ENCODE measurements at regions not wholly inside any gene's neighbourhood (a gene's known extent, or its start where the extent isn't known, plus 50 kb on each side); places are given as distances from the start of the nearest gene placed in this dataset.
"Not testable (repeated sequence)": the region's sequence is repeated elsewhere in the genome, so short reads cannot be mapped to it uniquely, and the experiment has no call there.

DNA sequence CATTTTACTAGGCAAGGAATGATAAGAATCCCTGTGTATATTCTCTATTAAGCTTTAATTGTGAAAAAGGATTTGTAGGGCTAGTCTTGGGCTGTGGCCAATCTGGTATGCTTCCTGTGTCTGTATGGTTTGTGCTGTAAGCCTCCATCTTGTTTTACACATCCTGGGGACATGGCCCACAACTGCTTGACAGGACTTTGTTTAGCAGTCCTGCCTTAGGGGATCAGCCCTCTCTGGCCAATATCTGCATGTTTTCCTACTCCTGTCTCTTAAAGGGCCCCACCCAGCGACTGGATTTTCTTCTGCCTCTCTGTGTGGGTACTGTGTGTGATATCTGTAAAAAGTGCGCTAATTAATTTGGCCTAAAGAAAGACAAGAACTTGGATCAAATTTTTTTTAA lies 813.2 kb downstream of the PLA2G4A start:
- no peak for DNase-seq

DNA sequence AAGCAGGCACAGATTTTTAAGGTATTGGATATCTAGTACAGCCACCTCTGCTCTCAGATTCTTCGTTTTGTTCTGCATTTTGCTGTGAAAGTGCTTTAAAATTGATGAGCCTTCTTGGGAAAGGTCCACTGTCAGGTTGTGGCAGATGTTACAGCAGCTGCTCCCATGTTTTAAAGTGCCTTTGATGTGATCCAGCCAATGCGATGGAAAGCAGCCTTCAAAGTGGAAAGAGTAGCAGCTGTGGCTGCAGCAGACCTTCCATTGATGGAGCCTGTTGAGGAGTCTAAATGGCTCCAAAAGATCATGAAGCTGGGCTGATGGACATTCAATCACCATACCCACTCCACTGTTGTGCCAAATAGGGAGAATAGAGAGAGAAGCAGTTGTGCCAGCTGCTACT lies 816.9 kb downstream of the PLA2G4A start:
- DNase-seq = no peak

DNA sequence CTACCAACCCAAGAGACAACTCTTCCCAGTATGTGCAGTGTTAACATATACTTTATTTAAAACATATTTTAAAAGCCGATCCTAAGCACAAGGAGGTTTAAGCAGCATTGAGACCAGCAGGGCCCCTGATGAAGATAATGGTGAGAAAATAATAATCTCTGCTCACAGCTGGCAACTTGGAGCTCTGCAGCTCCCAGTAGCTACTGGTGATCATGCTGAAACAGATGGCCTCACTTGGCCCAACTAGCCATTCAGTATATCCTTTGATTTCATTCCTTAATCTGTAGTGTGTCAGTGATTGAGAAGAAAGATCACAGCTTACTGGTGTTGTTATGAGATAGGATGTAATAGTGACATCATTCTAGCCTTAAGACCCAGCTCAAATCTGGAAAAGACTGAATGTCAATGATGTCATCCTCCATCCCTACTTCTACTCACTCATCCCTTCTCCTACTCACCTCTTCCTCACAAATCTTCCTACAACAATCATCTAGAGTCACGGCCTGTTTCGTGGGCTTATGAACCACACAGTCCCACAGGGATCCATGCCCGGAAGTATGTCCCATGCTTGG lies 817.9 kb downstream of the PLA2G4A start:
- DNase-seq = no peak

DNA sequence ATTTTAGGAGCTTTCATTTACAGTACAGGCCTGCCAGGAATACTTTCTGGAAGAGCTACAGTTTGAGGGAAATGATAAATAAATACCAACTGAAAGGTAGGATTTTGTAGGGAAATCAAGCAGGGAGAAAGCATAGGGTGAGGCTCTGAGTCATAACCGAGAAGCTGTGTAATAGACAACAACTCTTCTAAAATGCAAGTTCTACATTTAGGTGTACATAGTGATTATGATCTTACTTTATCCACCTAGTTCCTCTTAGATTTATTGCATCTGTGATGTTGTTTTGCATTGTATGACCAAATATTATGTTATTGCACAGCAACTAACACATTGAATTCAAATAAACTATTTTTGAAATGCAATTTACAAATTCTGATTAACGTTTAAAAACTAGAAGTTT lies 819.3 kb downstream of the PLA2G4A start:
- no peak for DNase-seq

DNA sequence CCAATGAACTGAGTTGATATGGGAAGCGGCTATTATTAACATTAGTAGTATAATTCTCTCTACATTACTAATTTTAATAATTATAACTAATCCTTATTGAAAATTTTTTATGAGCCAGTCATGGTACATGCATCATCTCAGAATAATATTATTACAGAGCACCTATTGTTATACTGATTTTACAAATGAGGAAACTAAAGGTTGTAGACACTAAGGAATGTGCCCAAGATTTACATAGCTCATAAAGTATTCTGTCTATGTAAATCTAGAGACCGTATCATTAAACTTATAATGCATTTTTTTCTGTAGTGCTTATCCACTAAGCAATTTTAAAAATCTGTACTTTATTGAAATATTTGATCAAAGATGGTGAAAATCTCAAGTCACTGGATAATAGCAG lies 825.9 kb downstream of the PLA2G4A start:
- no peak for DNase-seq

DNA sequence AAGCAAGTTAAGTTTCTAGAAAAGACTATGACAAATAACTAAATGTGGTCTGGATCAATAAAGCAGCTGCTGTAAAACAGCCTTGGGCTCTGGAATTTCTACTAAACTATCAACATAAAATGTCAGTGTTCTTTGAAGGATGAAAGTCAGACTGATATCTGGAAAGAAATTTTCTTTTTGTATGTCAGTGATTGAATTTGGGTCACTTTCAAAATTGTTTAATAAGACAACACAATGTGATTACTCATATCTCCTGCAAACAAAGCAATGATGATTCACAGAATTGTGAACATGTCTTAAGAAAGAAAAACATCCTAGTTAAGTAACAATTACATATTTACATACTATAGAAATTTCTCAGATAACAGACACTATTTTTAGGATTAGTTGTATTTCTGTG lies 826.4 kb downstream of the PLA2G4A start:
- no peak for DNase-seq

DNA sequence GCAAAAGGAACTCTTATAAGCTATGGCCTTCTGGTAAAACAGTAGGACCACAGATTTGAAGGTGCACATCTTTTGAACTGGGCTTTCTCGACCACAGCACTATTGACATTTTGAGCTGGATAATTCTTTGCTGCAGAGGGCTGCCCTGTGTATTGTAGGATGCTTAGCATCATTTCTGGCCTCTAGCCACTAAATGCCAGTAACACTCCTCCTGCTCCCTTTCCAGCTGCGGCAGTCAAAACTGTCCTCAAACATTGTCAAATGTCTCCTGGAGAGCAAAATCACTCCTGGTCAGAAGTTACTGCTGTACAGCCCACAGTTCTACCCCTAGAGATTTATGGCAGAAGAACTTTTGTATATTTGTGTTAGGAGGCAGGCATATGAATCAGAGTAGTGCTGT lies 836.7 kb downstream of the PLA2G4A start:
- DNase-seq = no peak

DNA sequence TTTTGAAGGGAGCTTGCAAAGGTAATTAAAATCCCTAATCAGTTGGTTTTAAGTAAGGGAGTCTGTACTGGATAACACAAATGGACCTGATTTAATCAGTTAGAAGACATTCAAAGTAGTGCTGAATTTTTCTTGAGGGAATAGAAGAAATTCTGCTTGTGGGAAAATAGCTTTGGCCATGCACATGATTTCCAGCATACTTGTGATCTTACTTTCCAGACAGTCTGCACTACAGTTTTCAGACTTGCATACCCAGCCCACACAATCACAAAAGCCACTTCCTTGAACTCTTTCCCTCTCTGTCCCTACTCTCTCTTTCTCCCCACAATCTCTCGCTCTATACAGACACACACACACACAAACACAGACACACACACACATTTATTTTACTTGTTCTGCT lies 852.1 kb downstream of the PLA2G4A start:
- DNase-seq = no peak

DNA sequence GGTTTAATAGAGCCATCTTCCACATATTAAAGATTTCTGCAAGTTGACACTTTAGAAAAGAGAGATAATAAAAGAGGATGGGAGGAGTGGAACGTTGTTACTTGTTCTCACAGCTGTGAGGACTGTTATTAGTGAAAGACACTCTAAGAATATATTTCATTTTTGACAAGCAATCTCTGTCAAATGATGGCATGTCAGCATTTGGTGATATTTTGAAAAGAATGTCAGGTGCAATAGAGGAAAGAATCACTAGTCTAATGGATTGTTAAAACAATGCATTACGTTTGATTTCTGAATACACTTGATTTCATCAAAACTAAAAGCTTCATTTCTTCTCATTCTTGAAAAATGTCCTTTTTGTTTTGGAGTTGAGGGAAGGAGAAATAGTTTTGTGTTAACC lies 853.4 kb downstream of the PLA2G4A start:
- DNase-seq = no peak

DNA sequence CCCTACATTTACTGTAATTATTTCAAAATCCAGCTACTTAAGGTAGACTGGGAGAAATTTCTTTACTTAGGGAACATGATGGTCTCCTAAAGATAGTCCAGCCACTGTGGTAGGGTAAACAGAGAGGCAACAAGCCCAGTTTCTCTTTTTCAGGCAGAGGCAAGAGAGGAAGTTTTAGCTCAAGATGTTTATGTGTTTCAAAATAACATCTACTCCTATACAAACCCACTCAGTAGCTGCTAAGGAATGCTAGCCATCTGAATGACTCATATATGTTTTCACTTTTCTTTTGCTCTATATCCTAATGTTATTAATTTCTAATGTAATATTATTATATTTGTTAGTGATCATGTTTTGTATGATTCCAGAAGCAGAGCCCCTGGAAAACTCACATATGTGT lies 856.6 kb downstream of the PLA2G4A start:
- no peak for DNase-seq

DNA sequence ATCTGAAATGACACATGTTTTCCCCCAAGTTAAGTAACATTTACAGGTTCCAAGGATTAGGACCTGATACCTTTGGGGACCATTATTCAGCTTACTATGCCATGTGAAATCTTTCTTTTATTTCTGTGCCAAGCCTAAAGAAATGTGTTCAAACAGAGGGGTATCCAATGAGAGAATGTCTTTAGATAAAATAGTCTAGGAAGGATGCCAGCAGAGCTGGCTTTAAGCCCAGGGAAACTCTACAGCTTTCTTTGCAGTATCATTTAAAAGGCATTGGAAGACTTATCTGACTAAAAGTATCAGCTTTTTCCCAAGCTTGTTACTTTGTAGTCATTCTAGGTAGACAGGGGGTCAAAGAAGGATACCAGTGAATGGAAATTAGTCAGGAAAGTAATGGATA lies 860.4 kb downstream of the PLA2G4A start:
- DNase-seq = no peak

DNA sequence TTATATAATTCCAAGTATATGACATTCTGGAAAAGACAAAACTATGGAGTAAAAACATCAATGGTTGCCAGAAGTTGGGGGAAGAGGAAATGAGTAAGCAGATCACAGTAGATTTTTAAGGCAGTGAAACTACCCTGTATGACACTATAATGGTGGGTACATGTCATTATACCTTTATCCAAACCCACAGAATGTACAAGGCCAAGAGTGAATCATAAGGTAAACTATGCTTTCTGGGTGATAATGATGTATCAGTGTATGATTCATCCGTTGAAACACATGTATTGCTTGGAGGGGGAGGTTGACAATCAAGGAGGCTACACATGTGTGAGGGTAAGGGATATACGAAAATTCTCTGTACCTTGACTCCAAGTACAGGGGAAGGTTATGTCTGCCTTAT lies 862.7 kb downstream of the PLA2G4A start:
- DNase-seq = no peak

DNA sequence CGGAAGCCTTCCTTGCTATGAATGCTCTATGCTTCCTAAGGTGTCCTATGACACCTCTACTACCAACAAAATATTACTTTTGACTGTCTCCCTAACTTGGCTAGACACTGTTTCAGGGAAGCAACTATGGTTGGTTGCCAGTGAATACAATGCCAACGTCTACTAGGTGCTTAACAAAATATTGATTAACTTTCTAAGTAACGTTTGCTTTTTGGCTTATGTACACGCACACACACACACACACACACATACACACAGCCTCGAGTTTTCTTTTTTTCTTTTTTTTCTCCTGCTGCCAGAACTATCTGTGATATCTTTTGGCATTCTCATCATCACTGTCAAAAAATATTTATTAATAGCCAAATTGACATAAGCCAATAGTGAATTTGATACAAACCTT lies 864.0 kb downstream of the PLA2G4A start:
- no peak for DNase-seq

DNA sequence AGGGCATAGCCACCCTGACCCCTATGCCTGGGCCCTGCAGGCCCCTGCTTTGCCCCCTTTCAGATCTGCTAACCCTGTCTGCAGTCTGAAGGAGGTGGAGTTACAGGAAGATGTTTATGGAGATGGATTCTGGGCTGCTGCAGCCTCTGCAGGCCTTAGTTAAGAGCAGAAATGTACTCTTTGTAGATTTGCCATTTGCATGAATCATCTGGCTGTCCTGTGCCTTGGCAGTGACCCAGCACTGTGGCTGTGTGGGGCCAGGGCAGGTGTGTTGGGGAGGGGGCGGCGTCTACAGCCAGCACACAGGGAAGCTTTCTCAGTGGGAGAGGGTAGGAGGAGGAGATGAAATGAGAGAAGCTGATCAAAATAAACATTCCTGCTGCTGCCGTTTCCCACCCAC lies 867.3 kb downstream of the PLA2G4A start:
- no peak for DNase-seq

DNA sequence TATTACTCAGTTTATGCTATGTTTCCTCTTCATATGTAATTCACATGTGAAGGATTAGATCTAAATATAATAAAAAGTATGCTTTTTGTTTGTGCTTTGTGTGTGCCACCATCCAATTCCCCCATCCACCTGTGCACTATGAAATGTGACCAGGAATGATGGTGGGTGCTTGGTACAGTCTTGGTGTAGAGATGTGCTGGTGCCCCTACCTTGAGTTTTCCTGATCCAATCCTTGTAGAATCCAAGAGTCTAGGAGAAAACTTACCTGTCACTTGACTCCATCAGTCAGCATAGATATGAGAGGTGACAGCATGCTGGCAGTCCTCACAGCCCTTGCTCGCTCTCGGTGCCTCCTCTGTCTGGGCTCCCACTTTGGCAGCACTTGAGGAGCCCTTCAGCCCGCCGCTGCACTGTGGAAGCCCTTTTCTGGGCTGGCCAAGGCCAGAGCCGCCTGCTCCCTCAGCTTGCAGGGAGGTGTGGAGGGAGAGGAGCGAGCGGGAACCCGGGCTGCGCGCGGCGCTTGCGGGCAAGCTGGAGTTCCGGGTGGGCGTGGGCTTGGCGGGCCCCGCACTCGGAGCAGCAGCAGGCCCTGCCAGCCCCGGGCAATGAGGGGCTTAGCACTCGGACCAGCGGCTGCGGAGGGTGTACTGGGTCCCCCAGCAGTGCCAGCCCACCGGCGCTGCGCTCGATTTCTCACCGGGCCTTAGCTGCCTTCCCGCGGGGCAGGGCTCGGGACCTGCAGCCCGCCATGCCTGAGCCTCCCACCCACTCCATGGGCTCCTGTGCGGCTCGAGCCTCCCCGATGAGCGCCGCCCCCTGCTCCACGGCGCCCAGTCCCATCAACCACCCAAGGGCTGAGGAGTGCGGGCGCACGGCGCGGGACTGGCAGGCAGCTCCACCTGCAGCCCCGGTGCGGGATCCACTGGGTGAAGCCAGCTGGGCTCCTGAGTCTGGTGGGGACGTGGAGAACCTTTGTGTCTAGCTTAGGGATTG lies 874.7 kb downstream of the PLA2G4A start:
- not testable (repeated sequence) for DNase-seq

DNA sequence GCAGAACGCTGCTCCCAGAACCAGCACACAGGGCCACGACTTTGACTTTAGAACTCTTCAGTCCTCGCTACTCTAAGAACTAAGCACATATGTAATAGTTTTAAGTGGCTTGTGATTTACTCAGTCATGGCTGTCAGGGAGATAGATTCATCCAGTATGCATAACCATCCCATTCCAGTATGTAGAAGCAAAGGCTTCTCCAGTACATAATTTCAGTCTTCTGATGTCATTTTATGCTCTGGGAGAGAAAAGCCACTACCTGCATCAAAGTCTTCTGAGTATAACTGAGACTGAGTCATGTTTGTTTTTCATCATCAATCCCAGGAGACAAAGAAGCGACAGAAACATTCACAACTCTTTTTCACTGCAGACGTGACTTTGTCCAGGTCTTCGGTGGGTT lies 885.7 kb downstream of the PLA2G4A start:
- DNase-seq = no peak

DNA sequence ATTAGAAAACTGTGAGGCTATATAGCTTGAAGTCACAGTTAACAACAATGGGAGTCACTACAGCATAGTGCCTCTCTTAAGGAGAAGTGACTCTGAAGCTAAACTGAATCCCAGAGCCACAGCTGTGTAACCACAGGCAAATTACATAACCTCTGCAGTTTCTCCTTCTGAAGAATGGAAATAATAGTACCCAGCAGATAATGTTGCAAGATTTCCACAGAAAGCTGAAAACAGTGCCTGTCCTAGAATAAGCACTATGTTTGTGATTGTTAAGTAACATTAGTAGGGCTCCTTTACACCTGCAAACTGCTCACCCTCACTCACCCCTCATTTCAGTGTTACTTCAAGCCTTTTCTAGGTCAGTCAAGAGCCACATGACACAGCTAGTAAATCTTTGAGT lies 886.7 kb downstream of the PLA2G4A start:
- DNase-seq = no peak

DNA sequence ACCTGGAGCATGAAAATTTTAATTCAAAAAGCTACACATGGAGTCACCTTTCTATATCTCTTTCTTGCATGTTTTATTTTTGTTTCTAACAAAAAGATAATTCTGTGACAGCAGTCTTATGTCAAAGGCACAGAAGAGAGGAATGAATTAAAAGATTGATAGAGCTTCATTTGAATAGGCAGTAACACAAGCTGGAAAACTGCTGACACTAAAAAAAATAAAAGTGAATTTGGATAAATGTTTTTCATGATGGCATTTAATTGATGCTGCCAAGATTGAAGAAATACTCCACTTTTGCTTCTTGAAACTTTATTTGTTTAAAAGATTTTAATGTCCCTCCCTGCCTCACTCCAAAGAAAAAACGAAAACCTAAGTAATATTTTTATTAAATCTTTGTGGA lies 887.4 kb downstream of the PLA2G4A start:
- DNase-seq = no peak

DNA sequence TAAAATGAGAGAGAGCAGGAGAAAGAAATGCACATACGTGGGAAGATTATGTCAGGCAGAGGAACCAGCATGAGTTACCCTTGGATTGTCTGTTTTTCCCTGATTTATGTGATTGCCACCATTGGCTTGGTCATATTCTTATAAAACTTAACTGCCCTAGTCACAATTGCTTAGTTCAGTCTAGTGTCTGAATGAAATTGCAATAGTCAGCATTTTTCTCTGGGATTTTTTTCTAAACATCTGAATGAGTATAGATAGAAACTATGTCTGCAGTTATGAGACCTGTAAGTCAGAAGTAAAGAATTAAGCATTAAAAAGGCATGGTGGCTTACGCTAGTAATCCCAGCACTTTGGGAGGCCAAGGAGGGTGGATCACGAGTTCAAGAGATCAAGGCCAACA lies 889.8 kb downstream of the PLA2G4A start:
- no peak for DNase-seq

DNA sequence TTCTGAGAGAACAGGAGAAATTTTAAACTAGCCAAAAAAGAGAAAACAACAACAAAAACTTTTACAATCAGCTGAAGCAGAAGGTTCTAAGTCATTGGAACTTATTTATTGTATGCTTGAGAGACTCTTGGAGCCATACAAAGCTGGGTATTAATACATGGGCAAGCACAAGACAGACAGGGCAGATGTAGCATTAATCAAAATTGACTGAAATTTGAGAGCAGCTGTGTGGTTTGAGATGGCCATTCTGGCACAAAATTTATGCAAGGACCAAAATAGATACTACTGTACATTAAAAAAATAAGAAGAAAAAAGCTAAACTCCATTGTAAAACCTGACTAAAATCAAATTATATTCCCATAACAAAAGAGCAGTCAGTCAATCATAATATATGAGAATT lies 892.5 kb downstream of the PLA2G4A start:
- no peak for DNase-seq

DNA sequence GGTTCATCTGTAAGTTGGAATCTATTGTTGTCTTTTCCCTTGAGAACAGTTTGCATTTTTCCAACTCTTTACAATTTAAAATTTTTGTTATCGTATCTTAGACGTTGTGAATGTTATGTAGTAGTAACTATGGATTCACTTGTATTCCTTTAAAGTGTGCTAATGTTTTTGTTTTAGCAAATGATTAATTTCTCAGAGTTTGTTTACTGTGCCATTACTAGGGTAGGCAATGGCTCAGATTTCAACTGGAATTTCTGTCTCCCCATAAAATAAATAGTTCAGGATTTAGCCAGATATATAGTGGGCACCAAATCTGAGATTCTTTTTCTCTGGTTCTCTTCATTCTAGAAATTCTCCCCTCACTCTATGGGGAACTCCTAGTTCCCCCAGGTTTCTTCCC lies 896.5 kb downstream of the PLA2G4A start:
- no peak for DNase-seq

DNA sequence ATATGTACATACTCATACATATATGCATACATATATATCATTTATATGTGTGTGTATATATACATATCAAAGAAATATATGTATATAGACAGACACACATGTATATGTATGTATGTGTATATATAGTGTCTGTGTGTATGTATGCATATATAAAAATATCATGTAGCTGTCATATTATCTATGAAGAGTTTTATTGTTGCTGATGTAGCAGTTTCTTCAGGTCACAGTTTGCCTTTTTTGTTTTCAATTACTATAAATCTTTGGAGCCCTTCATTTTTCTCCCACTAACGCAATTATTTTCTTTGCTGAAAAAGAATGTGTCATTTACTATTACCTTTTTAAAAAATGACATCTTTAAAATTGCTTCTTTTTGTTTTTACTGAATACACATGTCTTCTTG lies 904.5 kb downstream of the PLA2G4A start:
- DNase-seq = no peak

DNA sequence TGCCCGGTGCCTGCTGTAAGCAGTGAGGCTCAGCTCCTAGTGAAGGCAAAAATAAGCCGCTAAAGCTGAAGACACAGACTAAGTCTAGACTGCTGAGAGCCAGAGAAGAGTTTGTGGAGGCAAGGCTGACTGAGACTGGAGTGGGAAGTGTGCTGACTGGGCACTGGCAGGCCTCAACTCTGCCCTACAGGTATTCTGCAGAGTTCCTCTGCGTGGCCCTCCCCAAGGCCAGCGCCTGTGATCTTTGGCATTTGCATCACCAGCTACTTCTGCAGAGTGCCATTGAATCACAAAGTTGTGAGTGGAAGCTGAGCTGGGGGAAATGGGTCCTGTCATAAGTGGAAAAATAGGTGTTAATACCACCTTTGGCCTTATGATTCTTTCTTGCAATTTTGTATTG lies 905.7 kb downstream of the PLA2G4A start:
- DNase-seq = no peak

DNA sequence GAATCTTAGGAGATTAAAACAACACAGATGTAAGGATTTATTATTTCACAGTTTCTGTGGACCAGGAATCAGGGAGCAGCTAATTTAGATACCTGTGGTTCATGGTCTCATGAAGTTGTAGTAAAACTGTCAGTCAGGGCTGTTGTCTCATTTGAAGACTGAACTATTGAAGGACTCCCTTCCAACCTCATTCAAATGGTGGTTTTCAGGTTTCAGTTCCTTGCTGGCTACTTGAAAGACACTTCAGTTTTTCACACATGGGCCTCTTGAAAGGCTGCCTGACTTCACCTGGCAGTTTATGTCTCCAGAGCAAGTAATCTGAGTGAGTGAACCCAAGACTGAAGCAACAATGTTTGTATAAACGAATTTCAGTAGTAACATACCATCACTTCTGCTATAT lies 915.9 kb downstream of the PLA2G4A start:
- DNase-seq = no peak

DNA sequence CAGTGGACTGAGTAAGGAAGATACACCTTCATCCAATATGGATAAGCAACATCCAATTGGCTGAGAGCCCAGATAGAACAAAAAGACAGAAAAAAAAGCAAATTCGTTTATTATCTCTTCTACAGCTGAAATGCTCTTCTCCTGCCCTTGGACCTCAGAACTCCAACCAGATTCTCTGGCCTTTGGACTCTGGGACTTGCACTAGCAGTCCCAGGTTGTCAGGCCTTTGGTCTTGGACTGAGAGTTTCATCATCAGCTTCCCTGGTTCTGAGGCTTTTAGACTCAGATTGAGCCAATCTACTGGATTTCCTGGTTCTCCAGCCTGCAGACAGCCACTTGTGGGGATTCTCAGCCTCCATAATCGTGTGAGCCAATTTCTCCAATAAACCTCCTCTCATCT lies 926.8 kb downstream of the PLA2G4A start:
- no peak for DNase-seq
